Liver (tissue), 7 donors: ENCODE measurements at regions not wholly inside any gene's neighbourhood (a gene's known extent, or its start where the extent isn't known, plus 50 kb on each side); places are given as distances from the start of the nearest gene placed in this dataset.

ENCODE experiments used
- DNase-seq: peaks from one replicate; pipeline ENCODE4 v3.0.0-alpha.2; 2017; ENCODE audit warnings: low spot score
- H3K27ac ChIP-seq, 2 donors: one replicate each; pipeline ENCODE4 v1.7.0; 2013; ENCODE audit warnings: inconsistent platforms in 2 of 2, low read length in 2 of 2, control low read depth in 1 of 2, low read depth in 1 of 2, mild to moderate bottlenecking in 1 of 2
- H3K27me3 ChIP-seq, 4 donors: one replicate each; pipeline versions ENCODE4 v1.6.1 to v1.7.0; 2013; ENCODE audit warnings: low read length in 3 of 4, inconsistent platforms in 1 of 4, mild to moderate bottlenecking in 1 of 4, moderate library complexity in 1 of 4; ENCODE audit not compliant: control insufficient read depth in 4 of 4, insufficient read depth in 4 of 4
- H3K36me3 ChIP-seq, 4 donors: one replicate each; pipeline versions ENCODE4 v1.6.1 to v1.7.0; 2013; ENCODE audit warnings: low read length in 3 of 4, mild to moderate bottlenecking in 3 of 4, low read depth in 1 of 4, moderate library complexity in 1 of 4; ENCODE audit not compliant: control insufficient read depth in 4 of 4, insufficient read depth in 3 of 4
- H3K4me1 ChIP-seq, 4 donors: one replicate each; pipeline versions ENCODE4 v1.6.1 to v1.7.0; 2013; ENCODE audit warnings: low read length in 3 of 4, mild to moderate bottlenecking in 3 of 4, moderate library complexity in 1 of 4; ENCODE audit not compliant: control insufficient read depth in 4 of 4, insufficient read depth in 4 of 4
- H3K4me3 ChIP-seq, 3 donors: one replicate each; pipeline versions ENCODE4 v1.6.1 to v1.7.0; 2013; ENCODE audit warnings: low read length in 3 of 3, control low read depth in 1 of 3, low read depth in 1 of 3, mild to moderate bottlenecking in 1 of 3
- H3K9ac ChIP-seq, 2 donors: one replicate each; pipeline ENCODE4 v1.7.0; 2013; ENCODE audit warnings: low read length in 2 of 2, mild to moderate bottlenecking in 2 of 2, moderate library complexity in 2 of 2, control low read depth in 1 of 2, low read depth in 1 of 2
- H3K9me3 ChIP-seq, 4 donors: one replicate each; pipeline versions ENCODE4 v1.6.1 to v1.7.0; 2013; ENCODE audit warnings: low read length in 3 of 4; ENCODE audit not compliant: control insufficient read depth in 4 of 4
- ATF3 ChIP-seq: IDR thresholded peaks from 2 replicates; pipeline ENCODE4 v1.6.1; 2016; ENCODE audit warnings: antibody characterized with exemption
- EGR1 ChIP-seq, 2 donors: IDR thresholded peaks; 2 replicates each; pipeline ENCODE4 v1.6.1; 2016 to 2018; ENCODE audit warnings: antibody characterized with exemption in 2 of 2, low read depth in 2 of 2
- FOXA1 ChIP-seq: IDR thresholded peaks from 2 replicates; pipeline ENCODE4 v1.6.1; 2016; ENCODE audit warnings: antibody characterized with exemption
- FOXA2 ChIP-seq: IDR thresholded peaks from 2 replicates; pipeline ENCODE4 v1.6.1; 2016; ENCODE audit warnings: antibody characterized with exemption
- GABPA ChIP-seq, 2 donors: IDR thresholded peaks in 1 of 2; conservative IDR thresholded peaks in 1 of 2; 2 replicates each; pipeline ENCODE4 v1.6.1; 2016; ENCODE audit warnings: antibody characterized with exemption in 2 of 2, mild to moderate bottlenecking in 1 of 2, moderate library complexity in 1 of 2
- HNF4A ChIP-seq, 2 donors: conservative IDR thresholded peaks; 2 replicates each; pipeline ENCODE4 v1.6.1; 2016; ENCODE audit warnings: antibody characterized with exemption in 2 of 2, mild to moderate bottlenecking in 2 of 2
- HNF4G ChIP-seq: IDR thresholded peaks from 2 replicates; pipeline ENCODE4 v1.6.1; 2016; ENCODE audit warnings: antibody characterized with exemption
- JUND ChIP-seq, 2 donors: IDR thresholded peaks; 2 replicates each; pipeline ENCODE4 v1.6.1; 2016; ENCODE audit warnings: antibody characterized with exemption in 2 of 2
- NR2F2 ChIP-seq: IDR thresholded peaks from 2 replicates; pipeline ENCODE4 v1.6.1; 2016; ENCODE audit warnings: antibody characterized with exemption
- RAD21 ChIP-seq, 2 donors: IDR thresholded peaks; 2 replicates each; pipeline ENCODE4 v1.6.1; 2016; ENCODE audit warnings: antibody characterized with exemption in 2 of 2, mild to moderate bottlenecking in 2 of 2
- RXRA ChIP-seq, 2 donors: IDR thresholded peaks; 2 replicates each; pipeline ENCODE4 v1.6.1; 2017 to 2018; ENCODE audit warnings: antibody characterized with exemption in 2 of 2, mild to moderate bottlenecking in 1 of 2
- SP1 ChIP-seq: IDR thresholded peaks from 2 replicates; pipeline ENCODE4 v1.6.1; 2018; ENCODE audit warnings: antibody characterized with exemption, mild to moderate bottlenecking
- TAF1 ChIP-seq: conservative IDR thresholded peaks from 2 replicates; pipeline ENCODE4 v1.6.1; 2016; ENCODE audit warnings: antibody characterized with exemption, mild to moderate bottlenecking
- YY1 ChIP-seq: IDR thresholded peaks from 2 replicates; pipeline ENCODE4 v1.6.1; 2016; ENCODE audit warnings: antibody characterized with exemption, mild to moderate bottlenecking
- WGBS: extraction: QIAGEN DNeasy Blood & Tissue Kit; methylation state at CpG from one replicate; pipeline ENCODE4 v1.1.7; 2013; 5-methylcytosine and 5-hydroxymethylcytosine counted together
- TF ChIP-seq, protein P1 (sequence below): IDR thresholded peaks from 2 replicates; pipeline ENCODE4 v1.6.1; 2016; ENCODE audit warnings: antibody characterized with exemption
- TF ChIP-seq, protein P2 (sequence below): IDR thresholded peaks from 2 replicates; pipeline ENCODE4 v1.6.1; 2016; ENCODE audit warnings: antibody characterized with exemption, mild to moderate bottlenecking
- TF ChIP-seq, protein P3 (sequence below): IDR thresholded peaks from 2 replicates; pipeline ENCODE4 v1.6.1; 2016; ENCODE audit warnings: antibody characterized with exemption
- donor health status: healthy.
- donor health status: healthy.
- donor health status: healthy.
- donor health status: healthy.

GRCh38 chr10:121211446-121211845 lies 360.3 kb downstream of the WDR11 start:
- H3K4me3 ChIP-seq = no peak overlapping the region
- no peaks in the 10 kb centered on the region for H3K9me3 ChIP-seq
- no peaks in the 10 kb centered on the region for H3K36me3 ChIP-seq
- TF ChIP-seq EGR1 (IDR thresholded peaks at IDR 0.05; ENCODE audit: low read depth in 2 of 2) = no peak
- TF ChIP-seq YY1 = no peak
- no peak for TF ChIP-seq FOXA2
- TF ChIP-seq RXRA (IDR thresholded peaks at IDR 0.05) = no peak
- no peak for TF ChIP-seq HNF4G
- TF ChIP-seq GABPA (IDR thresholded peaks at IDR 0.05 in 1 of 2, conservative IDR thresholded peaks at IDR 0.05 in 1 of 2) = no peak
- TF ChIP-seq ATF3 = no peak
- WGBS = 81% methylated on average over 2 of the region's 2 CpGs
- no peak overlapping the region for H3K9ac ChIP-seq
- H3K4me1 ChIP-seq = no peaks in the 10 kb centered on the region
- no peak overlapping the region for H3K27ac ChIP-seq
- DNase-seq = no peak
- H3K27me3 ChIP-seq = no peaks in the 10 kb centered on the region

- no peak for DNase-seq
- Histone ChIP-seq H3K9ac (no peak overlapping the region), H3K4me3 (no peak overlapping the region), H3K9me3 (no peaks in the 10 kb centered on the region), H3K36me3 (no peaks in the 10 kb centered on the region), H3K4me1 (peaks cover 0 to 5% (median 3%) of the 10 kb centered on the region in 4 donors), H3K27ac (no peak overlapping the region), H3K27me3 (no peaks in the 10 kb centered on the region)
- 88% methylated on average over 4 of the region's 4 CpGs for WGBS
- TF ChIP-seq TAF1 = no peak
- TF ChIP-seq, protein P1, sequence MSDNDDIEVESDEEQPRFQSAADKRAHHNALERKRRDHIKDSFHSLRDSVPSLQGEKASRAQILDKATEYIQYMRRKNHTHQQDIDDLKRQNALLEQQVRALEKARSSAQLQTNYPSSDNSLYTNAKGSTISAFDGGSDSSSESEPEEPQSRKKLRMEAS = no peak
- TF ChIP-seq HNF4G = no peak
- no peak for TF ChIP-seq HNF4A (conservative IDR thresholded peaks at IDR 0.05)
- TF ChIP-seq, protein P2, sequence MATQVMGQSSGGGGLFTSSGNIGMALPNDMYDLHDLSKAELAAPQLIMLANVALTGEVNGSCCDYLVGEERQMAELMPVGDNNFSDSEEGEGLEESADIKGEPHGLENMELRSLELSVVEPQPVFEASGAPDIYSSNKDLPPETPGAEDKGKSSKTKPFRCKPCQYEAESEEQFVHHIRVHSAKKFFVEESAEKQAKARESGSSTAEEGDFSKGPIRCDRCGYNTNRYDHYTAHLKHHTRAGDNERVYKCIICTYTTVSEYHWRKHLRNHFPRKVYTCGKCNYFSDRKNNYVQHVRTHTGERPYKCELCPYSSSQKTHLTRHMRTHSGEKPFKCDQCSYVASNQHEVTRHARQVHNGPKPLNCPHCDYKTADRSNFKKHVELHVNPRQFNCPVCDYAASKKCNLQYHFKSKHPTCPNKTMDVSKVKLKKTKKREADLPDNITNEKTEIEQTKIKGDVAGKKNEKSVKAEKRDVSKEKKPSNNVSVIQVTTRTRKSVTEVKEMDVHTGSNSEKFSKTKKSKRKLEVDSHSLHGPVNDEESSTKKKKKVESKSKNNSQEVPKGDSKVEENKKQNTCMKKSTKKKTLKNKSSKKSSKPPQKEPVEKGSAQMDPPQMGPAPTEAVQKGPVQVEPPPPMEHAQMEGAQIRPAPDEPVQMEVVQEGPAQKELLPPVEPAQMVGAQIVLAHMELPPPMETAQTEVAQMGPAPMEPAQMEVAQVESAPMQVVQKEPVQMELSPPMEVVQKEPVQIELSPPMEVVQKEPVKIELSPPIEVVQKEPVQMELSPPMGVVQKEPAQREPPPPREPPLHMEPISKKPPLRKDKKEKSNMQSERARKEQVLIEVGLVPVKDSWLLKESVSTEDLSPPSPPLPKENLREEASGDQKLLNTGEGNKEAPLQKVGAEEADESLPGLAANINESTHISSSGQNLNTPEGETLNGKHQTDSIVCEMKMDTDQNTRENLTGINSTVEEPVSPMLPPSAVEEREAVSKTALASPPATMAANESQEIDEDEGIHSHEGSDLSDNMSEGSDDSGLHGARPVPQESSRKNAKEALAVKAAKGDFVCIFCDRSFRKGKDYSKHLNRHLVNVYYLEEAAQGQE = no peak
- TF ChIP-seq RXRA (IDR thresholded peaks at IDR 0.05) = no peak
These were observed 362.3 kb downstream of the WDR11 start for GRCh38 chr10:121213437-121213836.

GRCh38 chr10:121216295-121216694 lies 365.1 kb downstream of the WDR11 start:
- Histone ChIP-seq H3K9me3 (no peaks in the 10 kb centered on the region), H3K27me3 (no peaks in the 10 kb centered on the region), H3K4me1 (peaks cover 0 to 5% (median 3%) of the 10 kb centered on the region in 4 donors), H3K36me3 (no peaks in the 10 kb centered on the region), H3K9ac (no peak overlapping the region), H3K4me3 (no peak overlapping the region), H3K27ac (peak overlapping the region; percentile 22 to 44)
- DNase-seq = no peak
- WGBS = 82% methylated on average over 2 of the region's 2 CpGs
- no peak for TF ChIP-seq TAF1
- TF ChIP-seq NR2F2 = no peak
- TF ChIP-seq, protein P3, sequence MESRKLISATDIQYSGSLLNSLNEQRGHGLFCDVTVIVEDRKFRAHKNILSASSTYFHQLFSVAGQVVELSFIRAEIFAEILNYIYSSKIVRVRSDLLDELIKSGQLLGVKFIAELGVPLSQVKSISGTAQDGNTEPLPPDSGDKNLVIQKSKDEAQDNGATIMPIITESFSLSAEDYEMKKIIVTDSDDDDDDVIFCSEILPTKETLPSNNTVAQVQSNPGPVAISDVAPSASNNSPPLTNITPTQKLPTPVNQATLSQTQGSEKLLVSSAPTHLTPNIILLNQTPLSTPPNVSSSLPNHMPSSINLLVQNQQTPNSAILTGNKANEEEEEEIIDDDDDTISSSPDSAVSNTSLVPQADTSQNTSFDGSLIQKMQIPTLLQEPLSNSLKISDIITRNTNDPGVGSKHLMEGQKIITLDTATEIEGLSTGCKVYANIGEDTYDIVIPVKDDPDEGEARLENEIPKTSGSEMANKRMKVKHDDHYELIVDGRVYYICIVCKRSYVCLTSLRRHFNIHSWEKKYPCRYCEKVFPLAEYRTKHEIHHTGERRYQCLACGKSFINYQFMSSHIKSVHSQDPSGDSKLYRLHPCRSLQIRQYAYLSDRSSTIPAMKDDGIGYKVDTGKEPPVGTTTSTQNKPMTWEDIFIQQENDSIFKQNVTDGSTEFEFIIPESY = no peak
- no peak for TF ChIP-seq FOXA1
- TF ChIP-seq RAD21 (IDR thresholded peaks at IDR 0.05) = no peak
- TF ChIP-seq, protein P2 = no peak
- no peak for TF ChIP-seq EGR1 (IDR thresholded peaks at IDR 0.05; ENCODE audit: low read depth in 2 of 2)
- TF ChIP-seq, protein P1 = no peak
- TF ChIP-seq HNF4G = no peak
- no peak for TF ChIP-seq GABPA (IDR thresholded peaks at IDR 0.05 in 1 of 2, conservative IDR thresholded peaks at IDR 0.05 in 1 of 2)
- no peak for TF ChIP-seq JUND (IDR thresholded peaks at IDR 0.05)
- TF ChIP-seq FOXA2 = no peak
- TF ChIP-seq SP1 = no peak
- TF ChIP-seq HNF4A (conservative IDR thresholded peaks at IDR 0.05) = no peak
- TF ChIP-seq YY1 = no peak
- TF ChIP-seq ATF3 = no peak
